Sciatic nerve (tissue), 2 donors: ENCODE measurements at regions not wholly inside any gene's neighbourhood (a gene's known extent, or its start where the extent isn't known, plus 50 kb on each side); places are given as distances from the start of the nearest gene placed in this dataset.

ENCODE experiments used
- ATAC-seq: fragments of 200-7000 bp; cut with Tn5 transposase; one replicate; pipeline ENCODE4 v1.9.1; 2020; ENCODE audit warnings: mild to moderate bottlenecking, moderate library complexity
- DNase-seq: peaks from one replicate; pipeline ENCODE4 v3.0.0-alpha.2; 2020; ENCODE audit warnings: low spot score
- intact Hi-C: fragments of 100-400 bp; cut with DNase I; formaldehyde crosslinking; loops from one replicate; pipeline ENCODE4 v1.14.2; 2022
- donor health status: DM: no; HTN: no; CAD: no.
- donor health status: DM: no; HTN: no; CAD: no.

GRCh38 chr21:16309250-16309971 lies 579.6 kb downstream of the USP25 start:
- DNase-seq (no peak), ATAC-seq (peak; percentile 44)
- intact Hi-C loops, result no loop called here

GRCh38 chr21:16310176-16310575 lies 580.4 kb downstream of the USP25 start:
- intact Hi-C loops, result loop anchor here (5.0 kb wide), 1 partner anchor 568 kb away; no protein-coding TSS in a partner anchor
- DNase-seq (no peak), ATAC-seq (no peak)

- no peak for DNase-seq
- ATAC-seq, result no peak
- intact Hi-C loops, result loop anchor here (5.0 kb wide), 1 partner anchor 569 kb away; no protein-coding TSS in a partner anchor
These were observed 581.4 kb downstream of the USP25 start for GRCh38 chr21:16311229-16311628.

GRCh38 chr21:16312321-16312720 lies 582.5 kb downstream of the USP25 start:
- intact Hi-C loops, result loop anchor here (5.0 kb wide), 1 partner anchor 570 kb away; no protein-coding TSS in a partner anchor
- ATAC-seq (no peak), DNase-seq (no peak)

DNA sequence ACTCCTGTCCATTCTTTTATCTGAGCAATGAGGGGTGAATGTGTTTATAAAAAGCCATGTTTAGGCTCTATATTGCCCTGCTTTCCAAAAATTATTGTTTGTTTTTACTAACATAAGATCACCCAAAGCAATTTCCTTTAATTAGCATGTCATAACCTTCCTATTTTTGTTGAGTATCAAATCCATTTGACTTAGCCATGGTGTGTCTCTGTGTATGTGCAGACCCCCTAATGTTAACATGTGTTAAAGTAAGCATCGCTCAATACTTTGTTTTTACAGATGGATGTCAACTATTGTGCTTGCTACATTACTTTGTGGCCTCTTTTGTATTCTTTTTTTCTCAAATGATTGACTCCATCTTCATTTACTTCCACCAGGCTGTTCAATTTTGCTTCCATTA lies 585.4 kb downstream of the USP25 start:
- DNase-seq (no peak), ATAC-seq (no peak)
- intact Hi-C loops, result no loop called here

GRCh38 chr21:16318651-16319300 lies 589.0 kb downstream of the USP25 start:
- intact Hi-C loops, result no loop called here
- ATAC-seq (no peak), DNase-seq (no peak)

GRCh38 chr21:16320110-16320509 lies 590.3 kb downstream of the USP25 start:
- ATAC-seq (no peak), DNase-seq (no peak)
- intact Hi-C loops, result no loop called here

- ATAC-seq, result peak; percentile 80
- intact Hi-C loops, result no loop called here
- no peak for DNase-seq
These were observed 592.7 kb downstream of the USP25 start for GRCh38 chr21:16322454-16322853.

DNA sequence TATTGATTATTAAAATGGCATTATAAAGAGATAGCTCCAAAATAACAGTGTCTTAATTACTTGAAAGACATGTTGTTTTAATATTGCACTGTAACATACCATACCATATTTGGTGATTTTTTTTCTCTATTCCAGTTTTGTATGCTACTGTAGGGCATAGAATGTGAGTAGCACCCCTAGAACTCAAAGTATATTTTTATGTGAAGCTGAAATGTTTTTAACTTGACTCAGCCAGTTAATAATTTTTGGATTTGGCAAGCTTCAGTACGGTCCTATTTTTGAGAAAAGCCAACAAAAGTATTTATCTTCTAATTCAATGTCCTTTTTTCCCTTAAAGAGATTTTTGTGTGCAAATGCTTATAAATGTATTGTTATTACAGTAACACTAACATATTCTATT lies 593.8 kb downstream of the USP25 start:
- intact Hi-C loops, result no loop called here
- DNase-seq (no peak), ATAC-seq (no peak)

- intact Hi-C loops, result no loop called here
- DNase-seq (no peak), ATAC-seq (no peak)
These were observed 594.8 kb downstream of the USP25 start for GRCh38 chr21:16324630-16325029.

DNA sequence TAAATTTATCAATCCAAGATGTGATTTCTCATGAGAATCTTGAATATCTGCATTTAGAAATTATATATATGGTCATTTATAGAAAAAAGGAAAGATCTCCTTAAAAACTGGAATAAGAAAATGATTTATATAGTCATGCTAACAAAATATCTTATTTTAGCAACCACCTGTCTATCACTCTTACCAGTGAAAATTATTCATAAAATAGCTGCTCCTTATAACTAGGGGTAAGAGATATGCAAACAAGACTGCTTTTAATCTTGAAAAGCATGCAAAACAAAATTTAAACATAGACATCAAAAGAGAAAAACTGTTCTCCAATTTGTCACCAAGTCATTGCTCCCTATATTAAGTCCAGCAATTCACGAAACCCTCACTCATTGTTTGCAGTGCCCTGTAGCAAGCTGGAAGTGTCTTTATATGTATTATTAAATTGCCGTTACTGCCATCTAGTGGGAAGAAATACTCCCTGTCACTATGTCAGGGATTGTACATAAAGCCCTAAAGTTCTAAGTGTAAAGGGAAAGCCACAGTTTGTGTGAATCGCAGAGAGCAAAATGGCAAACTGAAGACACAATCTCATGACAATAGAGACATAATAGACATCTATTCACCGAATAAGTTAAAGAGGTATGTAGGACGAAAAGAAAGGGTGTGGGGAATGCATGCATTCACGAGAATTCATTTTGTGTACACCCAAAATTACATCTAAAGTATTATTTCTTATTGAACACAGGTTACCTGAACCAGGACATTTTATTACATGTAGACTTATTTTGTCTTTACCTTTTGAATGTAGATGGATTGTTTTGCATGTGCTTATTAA lies 600.5 kb downstream of the USP25 start:
- intact Hi-C loops, result no loop called here
- ATAC-seq, result peak; percentile 96
- no peak for DNase-seq

DNA sequence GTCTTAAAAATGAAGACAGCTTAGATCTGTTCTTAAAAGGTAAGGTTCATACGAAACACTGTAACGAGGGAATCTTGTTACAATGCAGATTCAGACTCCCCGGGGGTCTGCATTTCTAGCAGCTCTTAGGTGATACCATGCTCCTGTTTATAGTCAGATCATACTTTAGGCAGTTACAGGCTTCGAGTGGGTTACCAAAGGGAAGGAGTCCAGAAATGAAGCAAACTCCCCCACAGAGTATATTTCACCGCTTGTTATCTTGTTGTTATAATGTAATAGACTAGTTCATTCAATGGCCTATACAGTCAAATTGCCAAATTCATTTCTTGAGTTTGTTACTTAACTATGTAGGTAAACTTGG lies 601.1 kb downstream of the USP25 start:
- ATAC-seq, result peak; percentile 38
- intact Hi-C loops, result no loop called here
- no peak for DNase-seq

- DNase-seq (no peak), ATAC-seq (no peak)
- intact Hi-C loops, result no loop called here
These were observed 607.5 kb downstream of the USP25 start for GRCh38 chr21:16337266-16337665.

DNA sequence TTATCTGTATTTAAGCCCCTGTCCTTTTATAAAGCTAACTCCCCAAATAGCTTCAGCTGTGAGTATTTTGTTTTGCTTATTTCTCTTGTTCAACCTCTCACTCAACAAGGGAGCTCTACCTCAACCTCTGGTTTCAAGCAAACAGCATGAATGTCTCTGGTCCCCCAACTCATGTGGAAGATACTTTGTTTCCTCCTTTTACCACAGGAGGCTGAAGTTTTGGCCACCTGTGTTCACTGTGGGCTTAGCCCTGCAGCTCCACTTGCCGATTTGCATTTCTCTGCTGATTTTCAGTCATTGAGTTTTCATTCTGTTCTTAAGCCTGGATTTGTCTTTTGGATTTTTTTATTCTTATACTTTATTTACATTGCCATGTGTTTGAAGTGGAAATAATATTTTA lies 613.1 kb downstream of the USP25 start:
- intact Hi-C loops, result no loop called here
- DNase-seq, result no peak
- ATAC-seq, result no peak

DNA sequence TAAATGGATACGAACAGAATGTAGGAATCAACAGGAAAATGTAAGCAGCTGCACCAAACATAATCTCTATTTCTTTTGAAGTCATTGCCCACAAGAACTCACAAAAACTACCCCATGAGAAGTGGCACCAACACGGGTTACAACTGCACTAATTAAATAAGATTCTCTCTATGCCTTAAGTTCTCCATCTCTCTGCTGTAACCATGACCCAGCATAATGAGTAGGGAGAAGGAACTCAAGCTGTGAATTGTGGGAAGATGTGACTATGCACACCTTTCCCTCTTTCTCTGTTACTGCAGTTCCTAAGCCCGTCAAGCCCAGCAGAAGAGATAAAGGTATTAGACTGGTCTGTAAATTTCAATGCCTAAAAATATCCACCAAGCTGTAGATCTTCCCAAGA lies 614.0 kb downstream of the USP25 start:
- ATAC-seq, result no peak
- DNase-seq, result no peak
- intact Hi-C loops, result no loop called here

- intact Hi-C loops, result no loop called here
- DNase-seq (no peak), ATAC-seq (no peak)
These were observed 616.0 kb downstream of the USP25 start for GRCh38 chr21:16345757-16346156.

- intact Hi-C loops, result no loop called here
- DNase-seq, result no peak
- ATAC-seq, result no peak
These were observed 617.4 kb downstream of the USP25 start for GRCh38 chr21:16347223-16347622.

- intact Hi-C loops, result no loop called here
- DNase-seq (no peak), ATAC-seq (no peak)
These were observed 624.0 kb downstream of the USP25 start for GRCh38 chr21:16353764-16354163.

- no peak for DNase-seq
- peak; percentile 28 for ATAC-seq
- intact Hi-C loops, result no loop called here
These were observed 628.2 kb downstream of the USP25 start for GRCh38 chr21:16357994-16358393.

GRCh38 chr21:16358784-16359183 lies 629.0 kb downstream of the USP25 start:
- ATAC-seq (peak; percentile 57), DNase-seq (no peak)
- intact Hi-C loops, result no loop called here
